ENCODE measurements at regions not wholly inside any gene's neighbourhood (a gene's known extent, or its start where the extent isn't known, plus 50 kb on each side); places are given as distances from the start of the nearest gene placed in this dataset.
"Not testable (repeated sequence)": the region's sequence is repeated elsewhere in the genome, so short reads cannot be mapped to it uniquely, and the experiment has no call there.

DNA sequence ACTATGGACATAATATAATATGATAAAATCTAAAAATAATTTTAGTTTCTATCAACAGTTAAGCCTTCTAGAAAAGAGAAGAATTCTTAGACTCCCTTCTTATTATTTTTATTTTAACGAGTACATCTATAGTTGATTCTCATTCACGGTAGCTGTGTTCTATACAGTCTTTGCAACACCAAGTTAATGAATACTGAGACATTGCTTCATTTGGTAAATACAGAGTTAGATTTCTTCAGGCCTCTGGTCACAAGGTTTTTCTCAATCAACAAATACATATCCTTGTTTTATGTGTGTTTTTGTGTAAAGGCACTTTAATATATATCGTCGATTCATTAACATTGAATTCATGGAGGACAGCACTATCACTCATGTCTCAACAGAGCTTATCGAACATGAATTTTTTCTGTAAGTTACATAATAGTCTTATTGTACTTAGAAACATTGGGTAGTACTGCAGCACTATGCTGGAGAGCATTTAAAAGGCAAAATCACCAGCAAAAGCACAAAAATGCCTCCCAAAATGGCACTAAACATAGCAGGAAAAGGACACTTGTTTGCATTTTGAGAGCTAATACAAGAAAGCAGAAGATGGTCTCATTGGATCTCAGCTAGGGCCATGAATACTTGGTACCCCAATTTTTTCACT is 239.0 kb downstream of the FGF10 start:
- peaks cover 1 to 4% of the 10 kb centered on the region in 2 donors for H3K9me3 Mint-ChIP-seq

DNA sequence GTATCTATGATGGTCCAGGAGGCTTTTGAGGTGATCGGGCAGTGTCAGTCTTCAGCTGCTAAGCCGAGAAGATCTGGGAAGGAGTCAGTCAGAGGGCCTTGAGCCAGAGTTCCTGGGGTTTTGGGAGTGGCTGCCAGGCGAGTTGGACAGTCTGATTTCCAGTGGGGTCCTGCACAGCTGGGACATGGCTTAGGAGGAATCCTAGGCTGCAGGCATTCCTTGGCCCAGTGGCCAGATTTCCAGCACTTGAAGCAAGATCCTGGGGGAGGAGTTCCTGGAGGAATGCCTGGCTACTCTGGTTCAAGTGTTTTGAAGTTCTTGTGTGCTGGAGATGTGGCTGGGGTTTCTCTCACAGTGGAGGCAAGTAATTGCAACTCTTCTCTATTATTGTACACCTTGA is 271.3 kb downstream of the FGF10 start:
- H3K27ac Mint-ChIP-seq; ATAC-seq (replicated peaks); H3K4me3 Mint-ChIP-seq; H3K9me3 Mint-ChIP-seq; H3K4me1 Mint-ChIP-seq; H3K27me3 Mint-ChIP-seq; DNase-seq; H3K36me3 Mint-ChIP-seq: not testable (repeated sequence)

More for the DNA sequence above, 239.0 kb downstream of the FGF10 start:
- Mint-ChIP-seq H3K27ac (no peak overlapping the region), H3K4me1 (no peaks in the 10 kb centered on the region), H3K27me3 (no peaks in the 10 kb centered on the region), H3K36me3 (no peaks in the 10 kb centered on the region), H3K4me3 (no peak overlapping the region)
- no peak for DNase-seq
- ATAC-seq (replicated peaks), result no peak

DNA sequence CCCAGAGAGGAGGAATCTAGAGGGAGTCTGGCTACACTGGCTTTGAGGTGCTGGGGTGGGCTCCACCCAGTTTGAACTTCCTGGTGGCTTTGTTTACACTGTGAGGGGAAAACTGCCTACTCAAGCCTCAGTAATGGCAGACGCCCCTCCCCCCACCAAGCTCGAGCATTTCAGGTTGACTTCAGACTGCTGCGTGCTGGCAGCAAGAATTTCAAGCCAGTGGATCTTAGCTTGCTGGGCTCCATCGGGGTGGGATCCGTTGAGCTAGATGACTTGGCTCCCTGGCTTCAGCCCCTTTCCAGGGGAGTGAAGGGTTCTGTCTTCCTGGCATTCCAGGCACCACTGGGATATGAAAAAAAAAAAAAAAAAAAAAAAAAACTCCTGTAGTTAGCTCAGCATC is 281.0 kb downstream of the FGF10 start:
- not testable (repeated sequence) for H3K27ac Mint-ChIP-seq; H3K4me1 Mint-ChIP-seq; H3K36me3 Mint-ChIP-seq; H3K4me3 Mint-ChIP-seq; DNase-seq; ATAC-seq (replicated peaks); H3K27me3 Mint-ChIP-seq
- peaks cover 22 to 24% of the 10 kb centered on the region in 2 donors for H3K9me3 Mint-ChIP-seq

DNA sequence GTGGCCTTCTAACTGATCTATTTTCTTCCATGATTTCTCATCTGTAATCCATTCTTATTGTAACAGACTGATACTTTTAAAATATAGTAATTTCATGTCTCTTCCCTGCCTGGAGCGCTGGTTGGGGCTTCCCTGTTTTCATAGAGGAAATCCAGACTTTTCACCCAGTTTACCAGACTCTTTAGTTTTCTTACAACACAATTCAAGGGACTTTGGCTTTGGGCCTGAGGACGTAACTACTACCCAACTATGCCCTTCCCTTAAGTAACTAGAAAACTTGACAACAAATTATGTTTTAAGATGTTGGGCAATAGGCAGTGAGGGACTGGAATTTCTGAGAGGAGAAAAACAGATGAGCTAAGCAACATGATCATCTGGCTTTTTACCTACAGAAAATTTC is 289.6 kb downstream of the FGF10 start:
- Mint-ChIP-seq H3K27ac (no peak overlapping the region), H3K4me3 (no peak overlapping the region), H3K36me3 (no peaks in the 10 kb centered on the region), H3K9me3 (peaks cover 4 to 6% of the 10 kb centered on the region in 2 donors), H3K27me3 (no peaks in the 10 kb centered on the region), H3K4me1 (no peaks in the 10 kb centered on the region)
- ATAC-seq (replicated peaks) (no peak), DNase-seq (no peak)

DNA sequence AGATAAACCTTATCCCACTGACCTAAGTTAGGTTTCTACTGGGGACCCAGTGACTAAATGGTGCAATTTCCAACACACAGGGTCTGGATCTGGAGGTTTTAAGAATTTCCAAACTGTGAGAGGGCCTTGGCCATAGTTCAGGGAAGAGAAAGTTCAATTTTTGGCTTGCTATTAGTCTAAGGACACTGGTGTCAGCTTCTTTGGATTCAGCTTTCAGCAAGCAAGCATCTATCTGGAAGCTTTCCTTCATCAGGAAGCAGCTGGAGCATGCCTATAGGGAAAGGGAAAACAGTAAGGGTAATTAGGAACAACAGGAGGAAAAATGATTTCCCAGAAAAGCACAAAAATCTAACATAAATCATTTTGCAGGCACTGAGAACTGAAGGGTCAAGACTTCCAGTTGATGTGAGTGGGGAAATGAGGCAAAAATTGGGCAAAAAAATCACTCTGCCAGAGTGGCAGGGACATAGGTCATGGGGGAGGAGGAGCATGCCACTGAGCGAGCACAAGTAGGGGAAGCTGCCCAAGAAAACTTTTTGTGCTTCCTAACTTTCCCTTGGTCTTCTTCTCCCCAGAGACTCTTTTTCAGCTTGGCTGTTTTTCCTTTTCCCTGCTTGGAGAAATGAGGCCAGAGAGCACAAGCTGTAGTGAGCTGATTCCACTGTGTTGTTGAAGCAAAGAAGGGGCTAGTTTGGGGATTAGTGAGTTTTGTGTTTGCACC is 299.6 kb downstream of the FGF10 start:
- no peaks in the 10 kb centered on the region for H3K4me1 Mint-ChIP-seq
- H3K27me3 Mint-ChIP-seq, result no peaks in the 10 kb centered on the region
- no peak overlapping the region for H3K4me3 Mint-ChIP-seq
- H3K36me3 Mint-ChIP-seq, result no peaks in the 10 kb centered on the region
- no peak overlapping the region for H3K27ac Mint-ChIP-seq
- no peaks in the 10 kb centered on the region for H3K9me3 Mint-ChIP-seq
- ATAC-seq (replicated peaks) (no peak), DNase-seq (no peak)

DNA sequence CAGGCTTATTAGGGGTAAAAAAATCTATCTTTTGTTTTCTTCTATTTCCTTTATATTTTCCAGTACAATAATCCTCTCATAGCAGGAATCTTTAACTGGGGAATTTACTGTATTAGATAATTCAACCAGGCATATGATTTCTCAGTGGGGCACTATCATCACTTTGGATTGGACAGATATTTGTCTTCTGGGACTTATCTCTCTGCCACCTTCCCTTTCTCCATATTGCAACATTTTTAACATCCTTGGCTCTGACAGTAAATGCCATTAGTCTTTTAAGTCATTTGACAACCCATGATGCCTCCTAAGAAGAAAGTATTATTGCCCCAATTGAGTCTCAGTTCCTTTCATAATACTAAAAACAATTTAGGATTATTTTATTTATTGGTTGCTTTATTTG is 304.1 kb downstream of the FGF10 start:
- no peaks in the 10 kb centered on the region for H3K4me1 Mint-ChIP-seq
- H3K4me3 Mint-ChIP-seq, result no peak overlapping the region
- H3K27me3 Mint-ChIP-seq, result no peaks in the 10 kb centered on the region
- peaks cover 4 to 5% of the 10 kb centered on the region in 2 donors for H3K9me3 Mint-ChIP-seq
- no peak for DNase-seq
- no peaks in the 10 kb centered on the region for H3K36me3 Mint-ChIP-seq
- H3K27ac Mint-ChIP-seq, result no peak overlapping the region
- ATAC-seq (replicated peaks), result no peak

DNA sequence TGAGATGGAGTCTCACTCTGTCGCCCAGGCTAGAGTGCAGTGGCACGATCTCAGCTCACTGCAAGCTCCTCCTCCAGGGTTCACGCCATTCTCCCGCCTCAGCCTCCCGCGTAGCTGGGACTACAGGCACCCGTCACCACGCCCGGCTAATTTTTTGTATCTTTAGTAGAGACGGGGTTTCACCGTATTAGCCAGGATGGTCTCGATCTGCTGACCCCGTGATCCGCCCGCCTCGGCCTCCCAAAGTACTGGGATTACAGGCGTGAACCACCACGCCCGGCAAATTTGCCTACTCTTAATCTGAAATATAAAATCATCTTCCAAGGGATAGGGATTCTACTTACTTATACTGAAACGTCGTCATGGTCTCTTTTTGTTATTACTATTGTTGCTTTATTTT is 314.7 kb downstream of the FGF10 start:
- not testable (repeated sequence) for ATAC-seq (replicated peaks); H3K36me3 Mint-ChIP-seq; H3K4me3 Mint-ChIP-seq; H3K4me1 Mint-ChIP-seq; H3K27me3 Mint-ChIP-seq; DNase-seq; H3K27ac Mint-ChIP-seq; H3K9me3 Mint-ChIP-seq

DNA sequence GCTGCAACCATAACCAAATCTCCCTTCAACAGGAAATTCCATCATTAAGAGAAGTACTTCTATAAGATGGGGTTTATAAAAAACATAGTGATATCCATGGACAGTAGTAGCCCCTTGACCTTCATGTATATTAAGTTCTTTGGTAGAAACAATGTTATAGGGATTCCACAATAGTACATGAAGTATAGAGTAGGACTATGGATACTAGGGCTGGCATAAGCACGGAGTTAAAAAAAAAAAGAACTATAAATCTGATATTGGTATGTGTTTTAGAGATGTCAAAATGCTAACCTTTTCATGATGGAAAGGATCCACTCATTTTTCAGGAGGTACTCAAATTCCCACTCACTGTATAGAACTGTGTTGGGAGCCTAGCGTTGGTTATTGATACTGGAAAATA is 337.6 kb downstream of the FGF10 start:
- ATAC-seq (replicated peaks) (no peak), DNase-seq (no peak)
- no peaks in the 10 kb centered on the region for H3K9me3 Mint-ChIP-seq
- H3K27me3 Mint-ChIP-seq, result no peaks in the 10 kb centered on the region
- no peaks in the 10 kb centered on the region for H3K4me1 Mint-ChIP-seq
- no peak overlapping the region for H3K27ac Mint-ChIP-seq
- H3K4me3 Mint-ChIP-seq, result no peak overlapping the region
- no peaks in the 10 kb centered on the region for H3K36me3 Mint-ChIP-seq

DNA sequence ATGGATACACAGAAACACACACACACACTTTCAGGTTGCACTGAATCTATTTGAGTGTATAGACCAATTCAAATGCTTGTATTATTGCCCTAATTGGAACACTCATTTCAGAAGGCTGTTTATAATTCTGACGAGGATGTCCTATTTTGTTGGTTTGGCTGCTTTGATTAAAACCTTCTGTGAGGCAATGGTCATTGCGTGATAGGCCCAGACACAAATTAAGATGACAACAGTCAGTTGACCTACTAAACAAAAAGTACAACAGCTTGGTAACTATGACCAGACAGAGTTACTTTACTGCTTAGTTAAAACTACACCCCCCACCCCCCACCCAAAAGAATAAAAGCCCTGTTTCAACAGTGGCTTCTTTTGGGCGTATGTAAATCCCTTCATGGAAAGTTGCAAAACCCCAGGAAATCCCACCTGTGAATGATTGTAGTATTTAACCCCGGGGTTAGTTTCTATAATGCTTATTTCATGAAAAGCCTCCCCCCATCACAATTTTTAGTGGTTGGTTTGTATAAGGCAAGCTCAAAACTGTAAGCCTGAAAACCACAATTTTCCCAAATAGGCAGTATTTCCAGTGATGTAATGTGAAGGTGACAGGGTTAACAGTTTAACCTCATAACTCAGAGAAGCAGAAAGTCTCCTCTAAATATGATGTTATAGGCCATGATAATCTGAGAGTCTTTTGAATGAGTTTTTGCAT is 340.8 kb downstream of the FGF10 start:
- no peak overlapping the region for H3K4me3 Mint-ChIP-seq
- peaks cover 4 to 8% of the 10 kb centered on the region in 2 donors for H3K9me3 Mint-ChIP-seq
- H3K27me3 Mint-ChIP-seq, result no peaks in the 10 kb centered on the region
- H3K36me3 Mint-ChIP-seq, result no peaks in the 10 kb centered on the region
- no peaks in the 10 kb centered on the region for H3K4me1 Mint-ChIP-seq
- DNase-seq (no peak), ATAC-seq (replicated peaks) (no peak)
- no peak overlapping the region for H3K27ac Mint-ChIP-seq

DNA sequence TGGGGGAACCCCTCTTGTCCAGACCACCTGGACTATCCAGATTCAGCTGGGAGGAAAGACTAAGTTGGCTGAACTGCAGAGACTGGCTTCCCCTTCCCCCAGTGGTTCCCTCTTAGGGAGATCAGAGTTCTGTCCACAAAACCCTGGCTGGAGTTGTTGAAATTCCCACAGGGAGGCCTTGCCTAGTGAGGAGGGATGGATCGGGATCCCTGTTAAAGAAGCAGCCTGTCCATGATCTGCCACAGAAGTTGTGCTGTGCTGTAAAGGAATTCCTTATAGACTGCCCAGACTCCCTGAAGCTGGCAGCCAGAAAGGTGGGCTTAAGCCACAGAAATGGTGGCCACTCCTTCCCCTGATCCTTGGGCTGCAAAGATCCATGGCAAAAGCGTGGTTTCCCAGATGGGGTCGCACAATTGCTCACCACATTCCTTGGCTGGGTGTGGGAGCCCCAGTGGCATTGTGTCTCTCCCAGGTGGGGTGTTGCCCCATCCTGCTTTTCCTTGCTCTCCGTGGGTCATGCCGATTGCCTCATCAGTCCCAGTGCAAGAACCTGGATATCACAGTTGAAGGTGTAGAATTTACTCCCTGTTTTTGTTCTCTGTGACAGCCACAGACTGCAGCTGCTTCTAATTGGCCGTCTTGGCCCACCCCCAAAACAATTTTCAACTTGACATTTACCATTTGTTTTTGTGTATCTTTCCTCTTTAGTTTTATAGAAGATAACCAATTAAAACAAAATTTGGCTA is 342.4 kb downstream of the FGF10 start:
- peak in 1 of 2 donors; percentile 7 for ATAC-seq (replicated peaks)
- Mint-ChIP-seq H3K4me3 (no peak overlapping the region), H3K4me1 (no peaks in the 10 kb centered on the region), H3K36me3 (no peaks in the 10 kb centered on the region), H3K27ac (no peak overlapping the region), H3K27me3 (no peaks in the 10 kb centered on the region), H3K9me3 (peaks cover 4 to 8% of the 10 kb centered on the region in 2 donors)
- no peak for DNase-seq

DNA sequence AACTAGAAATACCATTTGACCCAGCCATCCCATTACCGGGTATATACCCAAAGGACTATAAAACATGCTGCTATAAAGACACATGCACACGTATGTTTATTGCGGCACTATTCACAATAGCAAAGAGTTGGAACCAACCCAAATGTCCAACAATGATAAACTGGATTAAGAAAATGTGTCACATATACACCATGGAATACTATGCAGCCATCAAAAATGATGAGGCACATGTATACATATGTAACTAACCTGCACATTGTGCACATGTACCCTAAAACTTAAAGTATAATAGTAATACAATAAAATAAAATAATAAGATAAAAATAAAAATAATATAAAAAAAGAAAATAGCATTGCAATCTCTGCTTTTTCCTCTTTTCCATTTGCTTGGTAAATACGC is 344.7 kb downstream of the FGF10 start:
- not testable (repeated sequence) for H3K36me3 Mint-ChIP-seq; H3K27ac Mint-ChIP-seq; ATAC-seq (replicated peaks); DNase-seq; H3K9me3 Mint-ChIP-seq; H3K4me1 Mint-ChIP-seq; H3K4me3 Mint-ChIP-seq; H3K27me3 Mint-ChIP-seq

DNA sequence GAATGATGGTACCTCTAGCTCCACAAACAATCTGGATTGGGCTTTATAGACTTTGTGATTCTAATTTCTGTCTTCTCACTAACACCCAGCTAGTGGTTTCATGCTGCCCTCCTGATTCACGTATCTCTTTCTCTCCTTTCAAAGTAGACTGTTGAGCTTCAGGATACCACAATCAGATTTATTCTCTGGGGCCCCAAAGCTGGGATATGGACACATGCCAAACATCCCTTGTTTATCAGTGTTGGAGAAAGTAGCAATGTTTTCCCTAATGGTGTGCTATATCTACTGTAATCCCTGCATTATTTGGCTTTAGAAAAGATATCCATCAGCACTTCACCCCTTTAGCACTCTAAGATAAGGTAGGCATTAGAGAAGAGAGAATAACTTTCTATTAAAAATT is 361.0 kb downstream of the FGF10 start:
- Mint-ChIP-seq H3K36me3 (no peaks in the 10 kb centered on the region), H3K27me3 (no peaks in the 10 kb centered on the region), H3K4me3 (no peak overlapping the region), H3K4me1 (no peaks in the 10 kb centered on the region), H3K9me3 (peaks cover 2 to 5% of the 10 kb centered on the region in 2 donors), H3K27ac (no peak overlapping the region)
- ATAC-seq (replicated peaks) (no peak), DNase-seq (no peak)

DNA sequence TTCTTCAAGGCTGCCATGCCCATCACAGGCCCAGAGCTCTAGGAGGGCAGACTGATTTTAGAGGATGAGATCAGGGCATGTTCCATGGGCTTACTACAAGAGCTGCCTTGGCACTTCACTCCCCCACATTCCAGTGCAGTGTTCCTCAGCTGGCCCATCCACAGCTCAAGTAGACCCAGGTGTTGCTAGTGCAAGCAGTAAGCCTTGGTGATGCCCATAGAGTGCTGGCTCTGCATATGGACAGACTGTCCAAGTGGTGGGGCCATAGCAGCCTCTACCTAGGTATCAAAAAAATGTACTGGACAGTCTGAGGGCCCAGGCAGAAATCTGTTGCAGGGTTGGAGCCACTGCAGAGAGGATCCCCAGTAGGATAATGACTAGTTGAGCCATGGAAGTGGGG is 366.6 kb downstream of the FGF10 start:
- H3K9me3 Mint-ChIP-seq, result peaks cover 4 to 8% of the 10 kb centered on the region in 2 donors
- H3K27ac Mint-ChIP-seq, result no peak overlapping the region
- no peak overlapping the region for H3K4me3 Mint-ChIP-seq
- H3K36me3 Mint-ChIP-seq, result no peaks in the 10 kb centered on the region
- H3K4me1 Mint-ChIP-seq, result no peaks in the 10 kb centered on the region
- peak; percentile 16 to 25 for ATAC-seq (replicated peaks)
- no peak for DNase-seq
- H3K27me3 Mint-ChIP-seq, result no peaks in the 10 kb centered on the region

DNA sequence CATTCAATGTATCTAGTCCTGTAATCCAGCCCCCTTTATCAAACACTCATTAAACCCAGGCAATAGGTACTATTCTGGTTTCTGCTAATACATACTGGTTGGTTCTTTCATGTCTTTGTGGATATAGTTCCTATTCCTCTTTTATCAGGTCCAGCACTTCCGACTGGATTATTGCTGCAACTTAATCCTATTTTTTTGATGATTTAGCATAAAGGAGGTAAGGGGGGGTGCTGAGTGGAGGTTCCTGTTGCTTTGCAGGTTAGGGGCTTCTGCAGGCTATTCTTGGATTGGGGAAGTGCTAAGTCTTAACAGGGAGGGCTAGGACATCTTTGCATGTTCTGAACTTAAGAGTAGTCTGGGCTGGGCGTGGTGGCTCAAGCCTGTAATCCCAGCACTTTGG is 377.7 kb downstream of the FGF10 start:
- Mint-ChIP-seq H3K4me1 (no peaks in the 10 kb centered on the region), H3K27me3 (no peaks in the 10 kb centered on the region), H3K36me3 (no peaks in the 10 kb centered on the region), H3K4me3 (no peak overlapping the region), H3K27ac (no peak overlapping the region), H3K9me3 (peaks cover 10 to 15% of the 10 kb centered on the region in 2 donors)
- ATAC-seq (replicated peaks) (no peak), DNase-seq (no peak)

Data from stimulated activated naive B cell treated with anti-CD40 and anti-IgM and Interleukin-4, amounts not matched to agents 10 μg/mL and 1 μg/mL and 100 μg/mL, for 72 hours (primary cell).